WTC11 (cell line): ENCODE measurements at regions not wholly inside any gene's neighbourhood (a gene's known extent, or its start where the extent isn't known, plus 50 kb on each side); places are given as distances from the start of the nearest gene placed in this dataset.

ENCODE experiments used
- ATAC-seq: fragments of 200-7000 bp; cut with Tn5 transposase; 2 replicates; pipeline ENCODE4 v1.10.0; 2021; ENCODE audit warnings: mild to moderate bottlenecking, moderate library complexity
- CTCF ChIA-PET: fragments of 300-600 bp; sonication (Branson Sonifier 250); formaldehyde crosslinking; loops from one replicate; lab custom pipeline; 2021; ENCODE audit warnings: antibody characterized with exemption; lab: Charles Lee
- POLR2A ChIA-PET: fragments of 350-600 bp; sonication (Branson Sonifier 250); formaldehyde crosslinking; loops from one replicate; lab custom pipeline; 2021; ENCODE audit warnings: antibody characterized with exemption; lab: Charles Lee
- DNase-seq: peaks from one replicate; pipeline ENCODE4 v3.0.0; 2021; ENCODE audit warnings: low spot score
- H3K27ac Mint-ChIP-seq: 2 replicates; pipeline ENCODE4 v1.8.0; 2021; ENCODE audit warnings: mixed read lengths
- H3K27me3 Mint-ChIP-seq: 2 replicates; pipeline ENCODE4 v1.8.0; 2021; ENCODE audit warnings: low read depth, mild to moderate bottlenecking, moderate library complexity, mixed read lengths
- H3K36me3 Mint-ChIP-seq: 2 replicates; pipeline ENCODE4 v1.8.0; 2021; ENCODE audit warnings: mixed read lengths
- H3K4me1 Mint-ChIP-seq: 2 replicates; pipeline ENCODE4 v1.8.0; 2022; ENCODE audit warnings: mixed read lengths
- H3K4me3 Mint-ChIP-seq: 2 replicates; pipeline ENCODE4 v1.8.0; 2021; ENCODE audit warnings: mild to moderate bottlenecking, moderate library complexity, mixed read lengths
- H3K9me3 Mint-ChIP-seq: 2 replicates; pipeline ENCODE4 v1.8.0; 2021; ENCODE audit warnings: mixed read lengths
- ATF1 ChIP-seq: sonication (generic); formaldehyde crosslinking; IDR thresholded peaks from 2 replicates; pipeline ENCODE4 v1.8.1; 2023; ENCODE audit warnings: mild to moderate bottlenecking, moderate library complexity, missing genetic modification reagents
- CREB1 ChIP-seq: sonication (generic); formaldehyde crosslinking; IDR thresholded peaks from 2 replicates; pipeline ENCODE4 v1.8.0; 2023; ENCODE audit warnings: mild to moderate bottlenecking, missing genetic modification reagents
- E2F1 ChIP-seq: sonication (generic); formaldehyde crosslinking; IDR thresholded peaks from 2 replicates; pipeline ENCODE4 v1.8.0; 2022; ENCODE audit warnings: mild to moderate bottlenecking, missing genetic modification reagents
- ESRRA ChIP-seq: sonication (generic); formaldehyde crosslinking; IDR thresholded peaks from 2 replicates; pipeline ENCODE4 v1.8.1; 2022; ENCODE audit warnings: mild to moderate bottlenecking, missing genetic modification reagents, borderline replicate concordance
- GABPB1 ChIP-seq: sonication (generic); formaldehyde crosslinking; IDR thresholded peaks from 2 replicates; pipeline ENCODE4 v1.8.1; 2023; ENCODE audit warnings: mild to moderate bottlenecking, missing genetic modification reagents
- GRHL2 ChIP-seq: fragments of 250-450 bp; sonication (Bioruptor Pico); IDR thresholded peaks from 2 replicates; pipeline ENCODE4 v1.8.0; 2022; ENCODE audit warnings: mild to moderate bottlenecking, moderate library complexity; ENCODE audit not compliant: insufficient replicate concordance, severe bottlenecking
- HMGA2 ChIP-seq: fragments of 250-450 bp; sonication (Bioruptor Pico); IDR thresholded peaks from 2 replicates; pipeline ENCODE4 v1.4.0; 2021; ENCODE audit warnings: mild to moderate bottlenecking, moderate library complexity
- IRF2 ChIP-seq: sonication (generic); formaldehyde crosslinking; IDR thresholded peaks from 2 replicates; pipeline ENCODE4 v1.8.0; 2022; ENCODE audit warnings: low read depth, missing genetic modification reagents, borderline replicate concordance
- NFATC4 ChIP-seq: fragments of 250-450 bp; sonication (Bioruptor Pico); IDR thresholded peaks from 2 replicates; pipeline ENCODE4 v1.9.0; 2021; ENCODE audit warnings: mild to moderate bottlenecking
- NR1H2 ChIP-seq: sonication (generic); formaldehyde crosslinking; IDR thresholded peaks from 2 replicates; pipeline ENCODE4 v1.9.0; 2021; ENCODE audit warnings: mild to moderate bottlenecking, moderate library complexity, missing genetic modification reagents
- OVOL2 ChIP-seq: fragments of 250-450 bp; sonication (Bioruptor Pico); IDR thresholded peaks from 2 replicates; pipeline ENCODE4 v1.9.0; 2021; ENCODE audit warnings: mild to moderate bottlenecking, borderline replicate concordance
- SMAD4 ChIP-seq: sonication (generic); formaldehyde crosslinking; IDR thresholded peaks from 2 replicates; pipeline ENCODE4 v1.8.0; 2022; ENCODE audit warnings: mild to moderate bottlenecking, missing genetic modification reagents
- TCF7 ChIP-seq: sonication (generic); formaldehyde crosslinking; IDR thresholded peaks from 2 replicates; pipeline ENCODE4 v1.8.0; 2022; ENCODE audit warnings: mild to moderate bottlenecking, low read depth, missing genetic modification reagents, moderate library complexity
- ZNF219 ChIP-seq: sonication (generic); formaldehyde crosslinking; IDR thresholded peaks from 2 replicates; pipeline ENCODE4 v1.8.0; 2023; ENCODE audit warnings: missing genetic modification reagents, mild to moderate bottlenecking, borderline replicate concordance
- ZNF263 ChIP-seq: sonication (generic); formaldehyde crosslinking; IDR thresholded peaks from 2 replicates; pipeline ENCODE4 v1.8.1; 2022; ENCODE audit warnings: low read depth, mild to moderate bottlenecking, moderate library complexity, missing genetic modification reagents
- ZNF423 ChIP-seq: fragments of 250-450 bp; sonication (Bioruptor Pico); IDR thresholded peaks from 2 replicates; pipeline ENCODE4 v2.1.2; 2022; ENCODE audit warnings: mild to moderate bottlenecking, moderate library complexity
- ZNF512 ChIP-seq: sonication (generic); formaldehyde crosslinking; IDR thresholded peaks from 2 replicates; pipeline ENCODE4 v1.8.1; 2022; ENCODE audit warnings: missing genetic modification reagents, borderline replicate concordance
- TF ChIP-seq, protein P1 (sequence below): fragments of 250-450 bp; sonication (Bioruptor Pico); IDR thresholded peaks from 2 replicates; pipeline ENCODE4 v2.1.2; 2022; ENCODE audit warnings: mild to moderate bottlenecking, moderate library complexity
- TF ChIP-seq, protein P2 (sequence below): fragments of 250-450 bp; sonication (Bioruptor Pico); IDR thresholded peaks from 2 replicates; pipeline ENCODE4 v1.9.0; 2021; ENCODE audit warnings: mild to moderate bottlenecking
- TF ChIP-seq, protein P3 (sequence below): fragments of 250-450 bp; sonication (Bioruptor Pico); IDR thresholded peaks from 2 replicates; pipeline ENCODE4 v1.9.0; 2021; ENCODE audit warnings: mild to moderate bottlenecking, borderline replicate concordance
- TF ChIP-seq, protein P4 (sequence below): sonication (generic); formaldehyde crosslinking; IDR thresholded peaks from 2 replicates; pipeline ENCODE4 v1.8.1; 2023; ENCODE audit warnings: mild to moderate bottlenecking, missing genetic modification reagents, moderate library complexity
- TF ChIP-seq, protein P5 (sequence below): sonication (generic); formaldehyde crosslinking; IDR thresholded peaks from 2 replicates; pipeline ENCODE4 v1.8.1; 2023; ENCODE audit warnings: mild to moderate bottlenecking, missing genetic modification reagents

DNA sequence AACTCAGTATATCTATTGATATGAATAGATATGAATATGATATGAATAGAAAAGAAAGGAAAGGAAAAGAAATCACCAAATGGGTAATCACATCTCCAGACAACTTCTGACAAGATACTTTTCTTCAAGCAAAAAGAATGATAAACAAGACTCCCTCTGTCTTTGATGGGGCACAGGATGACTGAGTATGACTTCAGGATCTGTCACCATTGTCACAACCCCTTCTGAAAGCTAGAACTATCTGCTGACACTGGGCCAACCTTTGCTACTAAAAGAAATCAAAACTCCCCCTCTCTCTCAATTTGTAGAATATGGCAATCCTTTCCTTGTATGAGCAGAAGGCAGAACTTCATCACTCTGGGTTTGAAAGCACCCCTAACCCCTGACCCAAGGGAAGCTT, 267.2 kb upstream of the RASGEF1B start:
- Mint-ChIP-seq H3K4me1 (peaks cover 18% of the 10 kb centered on the region), H3K27ac (no peak overlapping the region), H3K9me3 (no peaks in the 10 kb centered on the region), H3K36me3 (no peaks in the 10 kb centered on the region), H3K4me3 (no peak overlapping the region), H3K27me3 (no peaks in the 10 kb centered on the region)
- CTCF ChIA-PET = no interaction called here
- POLR2A ChIA-PET = interaction anchor here (1.2 kb wide), 1 partner anchor 60 kb away, joined by 3 read pairs; no protein-coding TSS in a partner anchor
- DNase-seq (no peak), ATAC-seq (no peak)
- TF ChIP-seq E2F1 (CRISPR knock-in tag) = no peak
- no peak for TF ChIP-seq ZNF512
- TF ChIP-seq ZNF423 (CRISPR knock-in tag) = no peak
- TF ChIP-seq OVOL2 (CRISPR knock-in tag) = no peak
- no peak for TF ChIP-seq ATF1 (CRISPR knock-in tag)
- TF ChIP-seq TCF7 (CRISPR knock-in tag) = no peak
- no peak for TF ChIP-seq ZNF263 (CRISPR knock-in tag)
- no peak for TF ChIP-seq CREB1 (CRISPR knock-in tag)
- TF ChIP-seq, protein P1, sequence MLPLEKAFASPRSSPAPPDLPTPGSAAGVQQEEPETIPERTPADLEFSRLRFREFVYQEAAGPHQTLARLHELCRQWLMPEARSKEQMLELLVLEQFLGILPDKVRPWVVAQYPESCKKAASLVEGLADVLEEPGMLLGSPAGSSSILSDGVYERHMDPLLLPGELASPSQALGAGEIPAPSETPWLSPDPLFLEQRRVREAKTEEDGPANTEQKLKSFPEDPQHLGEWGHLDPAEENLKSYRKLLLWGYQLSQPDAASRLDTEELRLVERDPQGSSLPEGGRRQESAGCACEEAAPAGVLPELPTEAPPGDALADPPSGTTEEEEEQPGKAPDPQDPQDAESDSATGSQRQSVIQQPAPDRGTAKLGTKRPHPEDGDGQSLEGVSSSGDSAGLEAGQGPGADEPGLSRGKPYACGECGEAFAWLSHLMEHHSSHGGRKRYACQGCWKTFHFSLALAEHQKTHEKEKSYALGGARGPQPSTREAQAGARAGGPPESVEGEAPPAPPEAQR (CRISPR knock-in tag) = no peak
- TF ChIP-seq, protein P2, sequence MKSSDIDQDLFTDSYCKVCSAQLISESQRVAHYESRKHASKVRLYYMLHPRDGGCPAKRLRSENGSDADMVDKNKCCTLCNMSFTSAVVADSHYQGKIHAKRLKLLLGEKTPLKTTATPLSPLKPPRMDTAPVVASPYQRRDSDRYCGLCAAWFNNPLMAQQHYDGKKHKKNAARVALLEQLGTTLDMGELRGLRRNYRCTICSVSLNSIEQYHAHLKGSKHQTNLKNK (CRISPR knock-in tag) = no peak
- TF ChIP-seq, protein P3, sequence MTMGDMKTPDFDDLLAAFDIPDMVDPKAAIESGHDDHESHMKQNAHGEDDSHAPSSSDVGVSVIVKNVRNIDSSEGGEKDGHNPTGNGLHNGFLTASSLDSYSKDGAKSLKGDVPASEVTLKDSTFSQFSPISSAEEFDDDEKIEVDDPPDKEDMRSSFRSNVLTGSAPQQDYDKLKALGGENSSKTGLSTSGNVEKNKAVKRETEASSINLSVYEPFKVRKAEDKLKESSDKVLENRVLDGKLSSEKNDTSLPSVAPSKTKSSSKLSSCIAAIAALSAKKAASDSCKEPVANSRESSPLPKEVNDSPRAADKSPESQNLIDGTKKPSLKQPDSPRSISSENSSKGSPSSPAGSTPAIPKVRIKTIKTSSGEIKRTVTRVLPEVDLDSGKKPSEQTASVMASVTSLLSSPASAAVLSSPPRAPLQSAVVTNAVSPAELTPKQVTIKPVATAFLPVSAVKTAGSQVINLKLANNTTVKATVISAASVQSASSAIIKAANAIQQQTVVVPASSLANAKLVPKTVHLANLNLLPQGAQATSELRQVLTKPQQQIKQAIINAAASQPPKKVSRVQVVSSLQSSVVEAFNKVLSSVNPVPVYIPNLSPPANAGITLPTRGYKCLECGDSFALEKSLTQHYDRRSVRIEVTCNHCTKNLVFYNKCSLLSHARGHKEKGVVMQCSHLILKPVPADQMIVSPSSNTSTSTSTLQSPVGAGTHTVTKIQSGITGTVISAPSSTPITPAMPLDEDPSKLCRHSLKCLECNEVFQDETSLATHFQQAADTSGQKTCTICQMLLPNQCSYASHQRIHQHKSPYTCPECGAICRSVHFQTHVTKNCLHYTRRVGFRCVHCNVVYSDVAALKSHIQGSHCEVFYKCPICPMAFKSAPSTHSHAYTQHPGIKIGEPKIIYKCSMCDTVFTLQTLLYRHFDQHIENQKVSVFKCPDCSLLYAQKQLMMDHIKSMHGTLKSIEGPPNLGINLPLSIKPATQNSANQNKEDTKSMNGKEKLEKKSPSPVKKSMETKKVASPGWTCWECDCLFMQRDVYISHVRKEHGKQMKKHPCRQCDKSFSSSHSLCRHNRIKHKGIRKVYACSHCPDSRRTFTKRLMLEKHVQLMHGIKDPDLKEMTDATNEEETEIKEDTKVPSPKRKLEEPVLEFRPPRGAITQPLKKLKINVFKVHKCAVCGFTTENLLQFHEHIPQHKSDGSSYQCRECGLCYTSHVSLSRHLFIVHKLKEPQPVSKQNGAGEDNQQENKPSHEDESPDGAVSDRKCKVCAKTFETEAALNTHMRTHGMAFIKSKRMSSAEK (CRISPR knock-in tag) = no peak
- TF ChIP-seq IRF2 (CRISPR knock-in tag) = no peak
- TF ChIP-seq, protein P4, sequence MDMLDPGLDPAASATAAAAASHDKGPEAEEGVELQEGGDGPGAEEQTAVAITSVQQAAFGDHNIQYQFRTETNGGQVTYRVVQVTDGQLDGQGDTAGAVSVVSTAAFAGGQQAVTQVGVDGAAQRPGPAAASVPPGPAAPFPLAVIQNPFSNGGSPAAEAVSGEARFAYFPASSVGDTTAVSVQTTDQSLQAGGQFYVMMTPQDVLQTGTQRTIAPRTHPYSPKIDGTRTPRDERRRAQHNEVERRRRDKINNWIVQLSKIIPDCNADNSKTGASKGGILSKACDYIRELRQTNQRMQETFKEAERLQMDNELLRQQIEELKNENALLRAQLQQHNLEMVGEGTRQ (CRISPR knock-in tag) = no peak
- TF ChIP-seq SMAD4 (CRISPR knock-in tag) = no peak

- DNase-seq (no peak), ATAC-seq (no peak)
- ChIA-PET CTCF (no interaction called here), POLR2A (interaction anchor here (1.2 kb wide), 1 partner anchor 61 kb away, joined by 3 read pairs; no protein-coding TSS in a partner anchor)
- no peak overlapping the region for H3K4me3 Mint-ChIP-seq
- no peaks in the 10 kb centered on the region for H3K36me3 Mint-ChIP-seq
- no peaks in the 10 kb centered on the region for H3K9me3 Mint-ChIP-seq
- H3K27ac Mint-ChIP-seq = no peak overlapping the region
- H3K4me1 Mint-ChIP-seq = peaks cover 10% of the 10 kb centered on the region
- H3K27me3 Mint-ChIP-seq = no peaks in the 10 kb centered on the region
- TF ChIP-seq GABPB1 (CRISPR knock-in tag) (no peak), ESRRA (no peak), GRHL2 (CRISPR knock-in tag) (no peak), HMGA2 (no peak), ZNF219 (CRISPR knock-in tag) (no peak), ZNF263 (CRISPR knock-in tag) (no peak), NFATC4 (CRISPR knock-in tag) (no peak), NR1H2 (CRISPR knock-in tag) (no peak)
- TF ChIP-seq, protein P5, sequence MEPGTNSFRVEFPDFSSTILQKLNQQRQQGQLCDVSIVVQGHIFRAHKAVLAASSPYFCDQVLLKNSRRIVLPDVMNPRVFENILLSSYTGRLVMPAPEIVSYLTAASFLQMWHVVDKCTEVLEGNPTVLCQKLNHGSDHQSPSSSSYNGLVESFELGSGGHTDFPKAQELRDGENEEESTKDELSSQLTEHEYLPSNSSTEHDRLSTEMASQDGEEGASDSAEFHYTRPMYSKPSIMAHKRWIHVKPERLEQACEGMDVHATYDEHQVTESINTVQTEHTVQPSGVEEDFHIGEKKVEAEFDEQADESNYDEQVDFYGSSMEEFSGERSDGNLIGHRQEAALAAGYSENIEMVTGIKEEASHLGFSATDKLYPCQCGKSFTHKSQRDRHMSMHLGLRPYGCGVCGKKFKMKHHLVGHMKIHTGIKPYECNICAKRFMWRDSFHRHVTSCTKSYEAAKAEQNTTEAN (CRISPR knock-in tag) = no peak
- TF ChIP-seq, protein P4 (CRISPR knock-in tag) = no peak
- TF ChIP-seq, protein P2 (CRISPR knock-in tag) = no peak
These were observed 266.3 kb upstream of the RASGEF1B start for GRCh38 chr4:81737865-81738559.
